ENCODE measurements at regions not wholly inside any gene's neighbourhood (a gene's known extent, or its start where the extent isn't known, plus 50 kb on each side); places are given as distances from the start of the nearest gene placed in this dataset.
"Not testable (repeated sequence)": the region's sequence is repeated elsewhere in the genome, so short reads cannot be mapped to it uniquely, and the experiment has no call there.

GRCh38 chr4:137733174-137734141 is 201.2 kb upstream of the PCDH18 start:
- H3K4me1 ChIP-seq (replicated peaks); H3K9me3 ChIP-seq; DNase-seq (ENCODE audit: low spot score); H3K27me3 ChIP-seq (replicated peaks; ENCODE audit: insufficient read depth); intact Hi-C loops (cut with DNase I); H3K36me3 ChIP-seq; H3K4me3 ChIP-seq; H3K27ac ChIP-seq: not testable (repeated sequence)
- WGBS = 97% methylated on average over 36 of the region's 44 CpGs
- TF ChIP-seq CTCF (IDR thresholded peaks at IDR 0.05) = peak in 2 of 4 experiments; percentile 9 to 26

- DNase-seq (ENCODE audit: low spot score) = no peak
- Histone ChIP-seq H3K9me3 (no peaks in the 10 kb centered on the region), H3K4me3 (no peak overlapping the region), H3K27ac (no peak overlapping the region), H3K4me1 (replicated peaks) (no peaks in the 10 kb centered on the region), H3K36me3 (no peaks in the 10 kb centered on the region), H3K27me3 (replicated peaks; ENCODE audit: insufficient read depth) (no peaks in the 10 kb centered on the region)
- TF ChIP-seq CTCF (IDR thresholded peaks at IDR 0.05) (no peak), POLR2AphosphoS5 (IDR thresholded peaks at IDR 0.05) (no peak), POLR2A (IDR thresholded peaks at IDR 0.05) (no peak)
- 21% methylated on average over 1 of the region's 1 CpG for WGBS
- intact Hi-C loops (cut with DNase I) = no loop called here
Observed at GRCh38 chr4:137722910-137723309, 190.6 kb upstream of the PCDH18 start.

GRCh38 chr4:137711502-137711901 is 179.2 kb upstream of the PCDH18 start:
- TF ChIP-seq CTCF (IDR thresholded peaks at IDR 0.05) (no peak), POLR2AphosphoS5 (IDR thresholded peaks at IDR 0.05) (no peak), POLR2A (IDR thresholded peaks at IDR 0.05) (no peak)
- no peak overlapping the region for H3K4me3 ChIP-seq
- WGBS = 96% methylated on average over 2 of the region's 2 CpGs

GRCh38 chr4:137707626-137708025 is 175.3 kb upstream of the PCDH18 start:
- H3K4me1 ChIP-seq (replicated peaks) = no peaks in the 10 kb centered on the region
- TF ChIP-seq POLR2A (IDR thresholded peaks at IDR 0.05) (no peak), POLR2AphosphoS5 (IDR thresholded peaks at IDR 0.05) (no peak), CTCF (IDR thresholded peaks at IDR 0.05) (no peak)
- H3K9me3 ChIP-seq = no peaks in the 10 kb centered on the region
- H3K27me3 ChIP-seq (replicated peaks; ENCODE audit: insufficient read depth) = no peaks in the 10 kb centered on the region
- WGBS = 57% methylated on average over 2 of the region's 2 CpGs
- no peaks in the 10 kb centered on the region for H3K36me3 ChIP-seq
- DNase-seq (ENCODE audit: low spot score) = no peak
- no peak overlapping the region for H3K27ac ChIP-seq
- intact Hi-C loops (cut with DNase I) = no loop called here
- no peak overlapping the region for H3K4me3 ChIP-seq

More at GRCh38 chr4:137711502-137711901, 179.2 kb upstream of the PCDH18 start:
- Histone ChIP-seq H3K4me1 (replicated peaks) (no peaks in the 10 kb centered on the region), H3K36me3 (no peaks in the 10 kb centered on the region), H3K27ac (no peak overlapping the region), H3K9me3 (no peaks in the 10 kb centered on the region), H3K27me3 (replicated peaks; ENCODE audit: insufficient read depth) (no peaks in the 10 kb centered on the region)
- DNase-seq (ENCODE audit: low spot score) = no peak
- intact Hi-C loops (cut with DNase I) = no loop called here

GRCh38 chr4:137707102-137707620 is 174.9 kb upstream of the PCDH18 start:
- TF ChIP-seq CTCF (IDR thresholded peaks at IDR 0.05) = no peak
- no peak for TF ChIP-seq POLR2AphosphoS5 (IDR thresholded peaks at IDR 0.05)
- TF ChIP-seq POLR2A (IDR thresholded peaks at IDR 0.05) = no peak
- no peaks in the 10 kb centered on the region for H3K36me3 ChIP-seq
- H3K4me3 ChIP-seq = no peak overlapping the region
- H3K9me3 ChIP-seq = no peaks in the 10 kb centered on the region
- H3K4me1 ChIP-seq (replicated peaks) = no peaks in the 10 kb centered on the region
- DNase-seq (ENCODE audit: low spot score) = no peak
- intact Hi-C loops (cut with DNase I) = no loop called here
- H3K27me3 ChIP-seq (replicated peaks; ENCODE audit: insufficient read depth) = no peaks in the 10 kb centered on the region
- no peak overlapping the region for H3K27ac ChIP-seq
